ENCODE measurements at regions not wholly inside any gene's neighbourhood (a gene's known extent, or its start where the extent isn't known, plus 50 kb on each side); places are given as distances from the start of the nearest gene placed in this dataset.
A peak's percentile ranks its signal among the peaks of the same experiment; 100 is the strongest.

DNA sequence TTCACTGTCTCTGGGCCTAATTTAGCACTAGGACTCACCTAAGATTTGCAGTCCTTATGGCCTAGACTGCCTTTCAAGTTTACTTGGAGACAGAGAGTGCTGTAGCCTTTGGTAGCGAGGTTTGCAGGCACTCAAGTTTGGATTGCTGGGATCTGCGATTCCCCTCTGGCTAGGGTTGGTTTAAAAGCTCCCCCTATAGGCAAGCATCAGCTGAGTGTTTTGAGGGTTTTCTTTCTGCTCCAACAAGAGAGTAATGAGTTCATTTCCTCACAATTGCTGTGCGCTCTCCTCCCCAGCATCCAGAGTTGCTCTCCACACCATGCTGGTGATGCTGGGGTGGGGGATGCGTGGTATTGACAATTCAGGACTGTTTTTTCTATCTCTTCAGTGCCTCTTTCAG is 206.9 kb downstream of the GLUD2 start:
- H3K4me3 Mint-ChIP-seq (ENCODE audit: unreplicated experiment), result no peak overlapping the region
- H3K4me1 Mint-ChIP-seq (ENCODE audit: low read depth, unreplicated experiment), result no peaks in the 10 kb centered on the region
- H3K27ac Mint-ChIP-seq (ENCODE audit: unreplicated experiment), result no peak overlapping the region
- H3K27me3 ChIP-seq (replicated peaks; ENCODE audit: control insufficient read depth, insufficient read depth, low read length), result no peaks in the 10 kb centered on the region
- no peak for DNase-seq
- H3K9me3 Mint-ChIP-seq (ENCODE audit: unreplicated experiment), result peaks cover 11% of the 10 kb centered on the region
- ChIA-PET CTCF (no interaction called here), POLR2A (no interaction called here)
- H3K4me1 ChIP-seq, result no peaks in the 10 kb centered on the region
- BruUV-seq (replicated peaks), result no TSS peak
- TF ChIP-seq, protein P1, sequence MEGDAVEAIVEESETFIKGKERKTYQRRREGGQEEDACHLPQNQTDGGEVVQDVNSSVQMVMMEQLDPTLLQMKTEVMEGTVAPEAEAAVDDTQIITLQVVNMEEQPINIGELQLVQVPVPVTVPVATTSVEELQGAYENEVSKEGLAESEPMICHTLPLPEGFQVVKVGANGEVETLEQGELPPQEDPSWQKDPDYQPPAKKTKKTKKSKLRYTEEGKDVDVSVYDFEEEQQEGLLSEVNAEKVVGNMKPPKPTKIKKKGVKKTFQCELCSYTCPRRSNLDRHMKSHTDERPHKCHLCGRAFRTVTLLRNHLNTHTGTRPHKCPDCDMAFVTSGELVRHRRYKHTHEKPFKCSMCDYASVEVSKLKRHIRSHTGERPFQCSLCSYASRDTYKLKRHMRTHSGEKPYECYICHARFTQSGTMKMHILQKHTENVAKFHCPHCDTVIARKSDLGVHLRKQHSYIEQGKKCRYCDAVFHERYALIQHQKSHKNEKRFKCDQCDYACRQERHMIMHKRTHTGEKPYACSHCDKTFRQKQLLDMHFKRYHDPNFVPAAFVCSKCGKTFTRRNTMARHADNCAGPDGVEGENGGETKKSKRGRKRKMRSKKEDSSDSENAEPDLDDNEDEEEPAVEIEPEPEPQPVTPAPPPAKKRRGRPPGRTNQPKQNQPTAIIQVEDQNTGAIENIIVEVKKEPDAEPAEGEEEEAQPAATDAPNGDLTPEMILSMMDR (IDR thresholded peaks at IDR 0.05; ENCODE audit: insufficient read depth in 1 of 2, low read depth in 1 of 2, low read length in 1 of 2, severe bottlenecking in 1 of 2, unreplicated experiment in 1 of 2), result peak in 1 of 2 experiments; percentile 27
- no peaks in the 10 kb centered on the region for H3K36me3 ChIP-seq (ENCODE audit: control insufficient read depth, insufficient read depth, low read length)
- no peak overlapping the region for H3K4me3 ChIP-seq (ENCODE audit: low read depth, low read length)
- no peaks in the 10 kb centered on the region for H3K9me3 ChIP-seq
- no peaks in the 10 kb centered on the region for H3K27me3 Mint-ChIP-seq (ENCODE audit: insufficient read depth, unreplicated experiment)
- intact Hi-C loops (cut with micrococcal nuclease; ENCODE audit: unreplicated experiment), result no loop called here
- H3K36me3 Mint-ChIP-seq (ENCODE audit: insufficient read depth, unreplicated experiment), result no peaks in the 10 kb centered on the region

GRCh38 chrX:121256647-121257046 is 209.2 kb downstream of the GLUD2 start:
- BruUV-seq (replicated peaks), result no TSS peak

DNA sequence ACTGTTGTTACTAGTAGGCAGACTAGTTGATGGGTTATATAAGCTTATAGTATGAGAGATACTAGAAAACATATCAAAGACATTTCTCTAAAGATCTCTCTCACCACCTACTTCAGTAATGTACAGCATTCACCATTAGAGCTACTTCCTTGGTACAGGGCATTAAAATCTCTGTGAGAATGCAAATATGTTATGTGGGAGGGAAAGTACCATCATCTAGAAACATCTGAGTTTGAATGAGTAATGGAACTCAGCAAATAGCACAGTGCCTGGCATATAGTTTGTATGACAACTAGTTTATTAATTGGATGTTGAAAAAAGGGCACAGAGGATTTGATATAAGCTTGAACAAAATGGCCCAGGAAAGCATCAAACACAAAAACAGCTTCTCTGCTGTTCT is 211.1 kb downstream of the GLUD2 start:
- no peak overlapping the region for H3K27ac Mint-ChIP-seq (ENCODE audit: unreplicated experiment)
- Histone ChIP-seq H3K36me3 (ENCODE audit: control insufficient read depth, insufficient read depth, low read length) (no peaks in the 10 kb centered on the region), H3K4me3 (ENCODE audit: low read depth, low read length) (no peak overlapping the region), H3K4me1 (no peaks in the 10 kb centered on the region), H3K9me3 (no peaks in the 10 kb centered on the region), H3K27me3 (replicated peaks; ENCODE audit: control insufficient read depth, insufficient read depth, low read length) (no peaks in the 10 kb centered on the region)
- ChIA-PET CTCF (no interaction called here), POLR2A (no interaction called here)
- TF ChIP-seq, protein P1 (IDR thresholded peaks at IDR 0.05; ENCODE audit: insufficient read depth in 1 of 2, low read depth in 1 of 2, low read length in 1 of 2, severe bottlenecking in 1 of 2, unreplicated experiment in 1 of 2), result no peak
- no peaks in the 10 kb centered on the region for H3K36me3 Mint-ChIP-seq (ENCODE audit: insufficient read depth, unreplicated experiment)
- H3K4me3 Mint-ChIP-seq (ENCODE audit: unreplicated experiment), result no peak overlapping the region
- H3K27me3 Mint-ChIP-seq (ENCODE audit: insufficient read depth, unreplicated experiment), result no peaks in the 10 kb centered on the region
- no peaks in the 10 kb centered on the region for H3K4me1 Mint-ChIP-seq (ENCODE audit: low read depth, unreplicated experiment)
- DNase-seq, result no peak
- no peaks in the 10 kb centered on the region for H3K9me3 Mint-ChIP-seq (ENCODE audit: unreplicated experiment)
- no TSS peak for BruUV-seq (replicated peaks)
- intact Hi-C loops (cut with micrococcal nuclease; ENCODE audit: unreplicated experiment), result no loop called here

More at GRCh38 chrX:121256647-121257046, 209.2 kb downstream of the GLUD2 start:
- Histone ChIP-seq H3K36me3 (ENCODE audit: control insufficient read depth, insufficient read depth, low read length) (no peaks in the 10 kb centered on the region), H3K27me3 (replicated peaks; ENCODE audit: control insufficient read depth, insufficient read depth, low read length) (no peaks in the 10 kb centered on the region), H3K4me1 (no peaks in the 10 kb centered on the region), H3K4me3 (ENCODE audit: low read depth, low read length) (no peak overlapping the region), H3K9me3 (no peaks in the 10 kb centered on the region)
- POLR2A ChIA-PET, result no interaction called here
- intact Hi-C loops (cut with micrococcal nuclease; ENCODE audit: unreplicated experiment), result no loop called here
- Mint-ChIP-seq H3K4me1 (ENCODE audit: low read depth, unreplicated experiment) (no peaks in the 10 kb centered on the region), H3K4me3 (ENCODE audit: unreplicated experiment) (no peak overlapping the region), H3K9me3 (ENCODE audit: unreplicated experiment) (no peaks in the 10 kb centered on the region), H3K27me3 (ENCODE audit: insufficient read depth, unreplicated experiment) (no peaks in the 10 kb centered on the region), H3K27ac (ENCODE audit: unreplicated experiment) (no peak overlapping the region), H3K36me3 (ENCODE audit: insufficient read depth, unreplicated experiment) (no peaks in the 10 kb centered on the region)
- CTCF ChIA-PET, result no interaction called here
- DNase-seq, result no peak
- TF ChIP-seq, protein P1 (IDR thresholded peaks at IDR 0.05; ENCODE audit: insufficient read depth in 1 of 2, low read depth in 1 of 2, low read length in 1 of 2, severe bottlenecking in 1 of 2, unreplicated experiment in 1 of 2), result no peak

Data from Caco-2 (cell line).